IMR-90 (cell line): ENCODE measurements at regions not wholly inside any gene's neighbourhood (a gene's known extent, or its start where the extent isn't known, plus 50 kb on each side); places are given as distances from the start of the nearest gene placed in this dataset.

Experiments used
- FOS ChIP-seq: fragments of 150-350 bp; IDR thresholded peaks from 2 replicates; pipeline ENCODE4 v1.6.1; 2016; ENCODE audit warnings: low read depth, low read length
- POLR2A ChIP-seq: IDR thresholded peaks from 2 replicates; pipeline ENCODE4 v1.6.1; 2012; ENCODE audit warnings: mild to moderate bottlenecking, low read depth, low read length
- RCOR1 ChIP-seq: IDR thresholded peaks from 2 replicates; pipeline ENCODE4 v1.6.1; 2012; ENCODE audit warnings: mild to moderate bottlenecking, low read length, improper control_type of control experiment; ENCODE audit not compliant: insufficient replicate concordance
- RFX5 ChIP-seq: IDR thresholded peaks from 2 replicates; pipeline ENCODE4 v1.8.0; 2012; ENCODE audit warnings: low read depth, mild to moderate bottlenecking, low read length, moderate library complexity
- SMC3 ChIP-seq: fragments of 150-350 bp; IDR thresholded peaks from 2 replicates; pipeline ENCODE4 v1.6.1; 2016; ENCODE audit warnings: low read depth, mild to moderate bottlenecking, antibody characterized with exemption, low read length, moderate library complexity
- TF ChIP-seq, protein P1 (sequence below): conservative IDR thresholded peaks from 2 replicates; pipeline ENCODE4 v1.5.1; 2012; ENCODE audit warnings: mild to moderate bottlenecking, low read depth, low read length, improper control_type of control experiment
- TF ChIP-seq, protein P2 (sequence below): fragments of 150-350 bp; IDR thresholded peaks from 2 replicates; pipeline ENCODE4 v1.6.1; 2017; ENCODE audit warnings: mild to moderate bottlenecking, antibody characterized with exemption, low read length, low read depth

DNA sequence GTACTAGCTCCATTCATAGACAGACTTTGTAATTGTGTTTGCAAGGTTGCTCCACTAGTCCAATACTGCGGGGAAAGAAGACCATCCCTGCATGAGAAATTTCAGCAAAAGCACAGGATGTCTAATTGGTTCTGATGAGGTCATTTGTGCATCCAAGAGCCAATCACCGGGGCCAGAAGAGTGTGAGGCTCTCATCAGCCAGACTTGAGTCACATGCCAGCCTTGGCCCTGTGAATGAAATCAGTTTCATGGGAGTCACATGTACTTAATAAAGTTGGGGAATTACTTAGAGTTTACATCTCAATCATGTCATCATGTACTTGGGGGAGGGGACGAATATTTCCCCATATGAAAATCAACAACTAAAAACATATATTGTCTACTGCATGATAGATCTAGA, 1236.0 kb downstream of the MAT2B start:
- TF ChIP-seq POLR2A (no peak), SMC3 (no peak), RCOR1 (no peak), RFX5 (no peak), FOS (no peak)
- TF ChIP-seq, protein P1, sequence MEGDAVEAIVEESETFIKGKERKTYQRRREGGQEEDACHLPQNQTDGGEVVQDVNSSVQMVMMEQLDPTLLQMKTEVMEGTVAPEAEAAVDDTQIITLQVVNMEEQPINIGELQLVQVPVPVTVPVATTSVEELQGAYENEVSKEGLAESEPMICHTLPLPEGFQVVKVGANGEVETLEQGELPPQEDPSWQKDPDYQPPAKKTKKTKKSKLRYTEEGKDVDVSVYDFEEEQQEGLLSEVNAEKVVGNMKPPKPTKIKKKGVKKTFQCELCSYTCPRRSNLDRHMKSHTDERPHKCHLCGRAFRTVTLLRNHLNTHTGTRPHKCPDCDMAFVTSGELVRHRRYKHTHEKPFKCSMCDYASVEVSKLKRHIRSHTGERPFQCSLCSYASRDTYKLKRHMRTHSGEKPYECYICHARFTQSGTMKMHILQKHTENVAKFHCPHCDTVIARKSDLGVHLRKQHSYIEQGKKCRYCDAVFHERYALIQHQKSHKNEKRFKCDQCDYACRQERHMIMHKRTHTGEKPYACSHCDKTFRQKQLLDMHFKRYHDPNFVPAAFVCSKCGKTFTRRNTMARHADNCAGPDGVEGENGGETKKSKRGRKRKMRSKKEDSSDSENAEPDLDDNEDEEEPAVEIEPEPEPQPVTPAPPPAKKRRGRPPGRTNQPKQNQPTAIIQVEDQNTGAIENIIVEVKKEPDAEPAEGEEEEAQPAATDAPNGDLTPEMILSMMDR, result no peak
- TF ChIP-seq, protein P2, sequence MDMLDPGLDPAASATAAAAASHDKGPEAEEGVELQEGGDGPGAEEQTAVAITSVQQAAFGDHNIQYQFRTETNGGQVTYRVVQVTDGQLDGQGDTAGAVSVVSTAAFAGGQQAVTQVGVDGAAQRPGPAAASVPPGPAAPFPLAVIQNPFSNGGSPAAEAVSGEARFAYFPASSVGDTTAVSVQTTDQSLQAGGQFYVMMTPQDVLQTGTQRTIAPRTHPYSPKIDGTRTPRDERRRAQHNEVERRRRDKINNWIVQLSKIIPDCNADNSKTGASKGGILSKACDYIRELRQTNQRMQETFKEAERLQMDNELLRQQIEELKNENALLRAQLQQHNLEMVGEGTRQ, result no peak
